Nucleus accumbens (tissue), 56 donors: ENCODE measurements at regions not wholly inside any gene's neighbourhood (a gene's known extent, or its start where the extent isn't known, plus 50 kb on each side); places are given as distances from the start of the nearest gene placed in this dataset.
"Not testable (repeated sequence)": the region's sequence is repeated elsewhere in the genome, so short reads cannot be mapped to it uniquely, and the experiment has no call there.

Source experiments
- DNase-seq, 56 donors: peaks; one replicate each; lab custom pipeline; 2025; lab: John Stamatoyannopoulos, UW

- DNase-seq: no peak
Observed at GRCh38 chr12:114506651-114507050, 100.7 kb upstream of the TBX5 start.

GRCh38 chr12:114504311-114504710 is 98.4 kb upstream of the TBX5 start:
- DNase-seq: no peak

GRCh38 chr12:114501474-114501807 is 95.5 kb upstream of the TBX5 start:
- no peak for DNase-seq

- DNase-seq: no peak
Observed at GRCh38 chr12:114500775-114501473, 95.0 kb upstream of the TBX5 start.

- no peak for DNase-seq
Observed at GRCh38 chr12:114500131-114500530, 94.2 kb upstream of the TBX5 start.

GRCh38 chr12:114499338-114499737 is 93.4 kb upstream of the TBX5 start:
- DNase-seq: no peak

- no peak for DNase-seq
Observed at GRCh38 chr12:114491916-114492315, 86.0 kb upstream of the TBX5 start.

GRCh38 chr12:114484822-114485459 is 79.0 kb upstream of the TBX5 start:
- DNase-seq: not testable (repeated sequence)

- no peak for DNase-seq
Observed at GRCh38 chr12:114483996-114484395, 78.1 kb upstream of the TBX5 start.

GRCh38 chr12:114481200-114481535 is 75.2 kb upstream of the TBX5 start:
- peak in 1 of 56 donors; percentile 1 for DNase-seq

- DNase-seq: no peak
Observed at GRCh38 chr12:114480337-114481199, 74.6 kb upstream of the TBX5 start.

GRCh38 chr12:114479831-114480230 is 73.9 kb upstream of the TBX5 start:
- no peak for DNase-seq

- DNase-seq: no peak
Observed at GRCh38 chr12:114478865-114479264, 72.9 kb upstream of the TBX5 start.

GRCh38 chr12:114477989-114478395 is 72.0 kb upstream of the TBX5 start:
- no peak for DNase-seq

- DNase-seq: peak in 1 of 56 donors; percentile 0
Observed at GRCh38 chr12:114476159-114476558, 70.2 kb upstream of the TBX5 start.

- no peak for DNase-seq
Observed at GRCh38 chr12:114473717-114474116, 67.8 kb upstream of the TBX5 start.

- no peak for DNase-seq
Observed at GRCh38 chr12:114473018-114473417, 67.1 kb upstream of the TBX5 start.

- no peak for DNase-seq
Observed at GRCh38 chr12:114457620-114458019, 51.7 kb upstream of the TBX5 start.
